ENCODE measurements at regions not wholly inside any gene's neighbourhood (a gene's known extent, or its start where the extent isn't known, plus 50 kb on each side); places are given as distances from the start of the nearest gene placed in this dataset.

DNA sequence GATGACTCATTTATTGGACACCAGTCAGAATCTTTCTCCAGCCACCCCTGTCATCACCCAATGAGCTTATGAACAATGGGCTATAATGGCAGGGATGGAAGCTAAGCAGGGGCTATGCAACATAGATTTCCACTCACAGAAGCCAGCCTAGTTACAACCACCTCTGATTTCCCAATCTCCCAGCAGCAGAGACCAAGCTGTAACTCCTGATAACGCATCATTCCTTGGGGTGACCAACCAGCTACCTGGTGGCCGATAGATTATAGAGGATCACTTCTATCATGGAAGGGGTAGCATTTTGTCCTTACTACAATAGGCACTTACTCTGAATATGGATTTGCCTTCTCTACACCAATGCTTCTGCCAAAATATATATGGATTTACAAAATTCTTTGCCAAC lies 302.3 kb upstream of the ATXN7L3B start:
- no peak for TF ChIP-seq ZNF274 (IDR thresholded peaks at IDR 0.05; ENCODE audit: low read depth, low read length)
- no peak for TF ChIP-seq YY1 (IDR thresholded peaks at IDR 0.05; ENCODE audit: insufficient read depth, insufficient read length)
